ENCODE measurements at regions not wholly inside any gene's neighbourhood (a gene's known extent, or its start where the extent isn't known, plus 50 kb on each side); places are given as distances from the start of the nearest gene placed in this dataset.

DNA sequence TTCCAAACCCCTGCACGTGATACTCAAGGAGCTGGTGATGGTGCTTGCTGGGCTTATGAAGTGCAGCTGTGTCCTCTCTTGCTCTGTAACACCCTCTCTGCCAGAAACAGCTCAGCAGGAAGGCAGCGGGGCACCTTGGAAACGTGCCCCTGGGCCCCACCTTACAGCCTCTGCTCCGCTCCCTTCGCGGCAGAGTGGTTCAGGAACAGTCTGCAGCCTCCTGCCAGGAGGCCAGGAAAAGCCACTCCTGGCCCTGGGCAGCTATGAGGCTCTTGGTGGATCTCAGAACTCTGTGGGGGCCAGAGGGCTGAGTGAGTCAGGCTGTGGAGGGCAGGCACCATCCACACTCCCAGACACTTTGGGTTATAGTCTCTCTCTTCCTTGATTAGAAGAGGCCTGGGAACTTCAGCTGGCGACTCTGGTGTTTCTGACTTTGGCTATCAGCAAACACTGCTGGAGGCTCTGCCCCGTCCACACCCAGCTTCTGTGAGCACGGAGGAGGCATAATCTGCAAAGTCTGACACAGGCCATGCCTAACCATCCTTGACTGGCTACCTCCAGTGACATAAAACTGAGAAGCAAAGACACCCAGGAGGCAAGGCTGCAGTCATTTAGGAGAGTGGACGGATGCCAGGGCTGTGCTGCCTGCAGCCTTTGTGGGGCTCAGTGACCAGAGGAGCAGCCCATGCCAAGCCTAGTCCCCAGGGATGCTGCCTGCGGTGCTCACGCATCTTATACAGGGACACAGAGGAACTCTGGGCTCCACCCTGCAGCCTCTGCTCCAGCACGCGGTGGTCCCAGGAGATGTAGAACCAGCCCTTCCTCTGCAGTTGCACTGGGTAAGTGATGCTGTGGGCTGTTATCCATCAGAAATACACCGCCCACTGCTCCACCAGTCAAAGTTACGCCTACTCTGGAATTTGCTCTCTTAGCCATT, 65.3 kb downstream of the METRNL start:
- DNase-seq, result peak; percentile 67 to 77

DNA sequence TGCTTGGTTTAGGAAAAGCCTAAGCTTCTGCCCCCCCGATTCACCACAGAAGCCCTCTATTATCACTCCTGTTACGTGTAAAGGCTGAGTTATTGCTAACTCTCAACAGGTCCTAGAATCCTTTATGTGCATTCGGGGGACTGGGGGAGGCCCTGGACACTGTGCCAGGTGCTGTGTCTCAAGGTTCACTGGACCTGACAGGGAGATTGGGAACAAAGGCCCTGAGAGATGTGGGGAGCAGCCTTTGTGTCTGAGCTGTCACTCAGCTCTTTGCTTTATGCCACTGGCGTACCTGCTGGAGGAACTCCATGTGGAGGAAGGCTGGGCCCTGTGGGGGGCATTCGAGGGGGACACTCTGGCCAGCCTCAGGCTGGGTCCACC, 65.9 kb downstream of the METRNL start:
- intact Hi-C loops (cut with DNase I), result no loop called here
- no peaks in the 10 kb centered on the region for H3K9me3 ChIP-seq

More for the DNA sequence above, 65.3 kb downstream of the METRNL start:
- WGBS, 3 donors, result 33 to 43% (median 34%) methylated on average over 16 of the region's 16 CpGs
- Histone ChIP-seq H3K4me3 (no peak overlapping the region), H3K9me3 (no peaks in the 10 kb centered on the region), H3K27ac (no peak overlapping the region), H3K4me1 (no peaks in the 10 kb centered on the region), H3K36me3 (ENCODE audit: insufficient read depth in 1 of 2, low read depth in 1 of 2) (no peaks in the 10 kb centered on the region), H3K27me3 (ENCODE audit: insufficient read depth in 3 of 3, low read length in 2 of 3) (peaks cover 0 to 26% (median 4%) of the 10 kb centered on the region in 3 donors)
- TF ChIP-seq, protein P1, sequence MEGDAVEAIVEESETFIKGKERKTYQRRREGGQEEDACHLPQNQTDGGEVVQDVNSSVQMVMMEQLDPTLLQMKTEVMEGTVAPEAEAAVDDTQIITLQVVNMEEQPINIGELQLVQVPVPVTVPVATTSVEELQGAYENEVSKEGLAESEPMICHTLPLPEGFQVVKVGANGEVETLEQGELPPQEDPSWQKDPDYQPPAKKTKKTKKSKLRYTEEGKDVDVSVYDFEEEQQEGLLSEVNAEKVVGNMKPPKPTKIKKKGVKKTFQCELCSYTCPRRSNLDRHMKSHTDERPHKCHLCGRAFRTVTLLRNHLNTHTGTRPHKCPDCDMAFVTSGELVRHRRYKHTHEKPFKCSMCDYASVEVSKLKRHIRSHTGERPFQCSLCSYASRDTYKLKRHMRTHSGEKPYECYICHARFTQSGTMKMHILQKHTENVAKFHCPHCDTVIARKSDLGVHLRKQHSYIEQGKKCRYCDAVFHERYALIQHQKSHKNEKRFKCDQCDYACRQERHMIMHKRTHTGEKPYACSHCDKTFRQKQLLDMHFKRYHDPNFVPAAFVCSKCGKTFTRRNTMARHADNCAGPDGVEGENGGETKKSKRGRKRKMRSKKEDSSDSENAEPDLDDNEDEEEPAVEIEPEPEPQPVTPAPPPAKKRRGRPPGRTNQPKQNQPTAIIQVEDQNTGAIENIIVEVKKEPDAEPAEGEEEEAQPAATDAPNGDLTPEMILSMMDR (IDR thresholded peaks at IDR 0.05), result no peak
- intact Hi-C loops (cut with DNase I), result no loop called here
- peak in 3 of 4 donors; percentile 36 to 45 (median 37) for ATAC-seq

DNA sequence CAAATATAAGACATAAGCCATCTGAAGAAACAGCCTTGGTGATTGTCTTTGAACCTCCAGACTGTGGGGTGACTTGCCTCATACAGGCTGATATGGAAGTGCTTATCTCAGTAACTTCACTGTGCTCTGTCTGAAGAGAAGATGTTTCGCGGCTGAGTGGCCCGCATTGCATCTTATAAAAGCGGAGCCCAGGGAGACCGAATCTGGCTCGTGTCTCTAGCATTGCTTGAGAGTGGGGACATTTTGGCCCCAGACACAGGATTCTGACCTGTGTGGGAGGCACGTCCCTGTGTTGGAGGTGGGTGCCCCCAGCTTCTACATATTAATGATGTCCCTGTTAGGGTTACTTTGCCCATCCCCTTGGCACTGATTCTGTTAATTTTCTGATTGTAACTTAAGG, 66.4 kb downstream of the METRNL start:
- H3K4me1 ChIP-seq, result no peaks in the 10 kb centered on the region
- H3K9me3 ChIP-seq, result no peaks in the 10 kb centered on the region
- intact Hi-C loops (cut with DNase I), result no loop called here
- ATAC-seq, result no peak
- H3K27me3 ChIP-seq (ENCODE audit: insufficient read depth in 3 of 3, low read length in 2 of 3), result peaks cover 0 to 25% (median 4%) of the 10 kb centered on the region in 3 donors
- H3K4me3 ChIP-seq, result no peak overlapping the region
- 91 to 93% (median 91%) methylated on average over 7 of the region's 7 CpGs for WGBS, 3 donors
- TF ChIP-seq, protein P1 (IDR thresholded peaks at IDR 0.05), result no peak
- no peak overlapping the region for H3K27ac ChIP-seq
- no peaks in the 10 kb centered on the region for H3K36me3 ChIP-seq (ENCODE audit: insufficient read depth in 1 of 2, low read depth in 1 of 2)
- DNase-seq, result no peak

More for the DNA sequence above, 65.9 kb downstream of the METRNL start:
- Histone ChIP-seq H3K4me3 (no peak overlapping the region), H3K36me3 (ENCODE audit: insufficient read depth in 1 of 2, low read depth in 1 of 2) (no peaks in the 10 kb centered on the region), H3K27ac (no peak overlapping the region), H3K27me3 (ENCODE audit: insufficient read depth in 3 of 3, low read length in 2 of 3) (peaks cover 0 to 29% (median 4%) of the 10 kb centered on the region in 3 donors), H3K4me1 (no peaks in the 10 kb centered on the region)
- WGBS, 3 donors, result 54 to 62% (median 57%) methylated on average over 5 of the region's 5 CpGs
- DNase-seq (no peak), ATAC-seq (no peak)
- TF ChIP-seq, protein P1 (IDR thresholded peaks at IDR 0.05), result no peak

DNA sequence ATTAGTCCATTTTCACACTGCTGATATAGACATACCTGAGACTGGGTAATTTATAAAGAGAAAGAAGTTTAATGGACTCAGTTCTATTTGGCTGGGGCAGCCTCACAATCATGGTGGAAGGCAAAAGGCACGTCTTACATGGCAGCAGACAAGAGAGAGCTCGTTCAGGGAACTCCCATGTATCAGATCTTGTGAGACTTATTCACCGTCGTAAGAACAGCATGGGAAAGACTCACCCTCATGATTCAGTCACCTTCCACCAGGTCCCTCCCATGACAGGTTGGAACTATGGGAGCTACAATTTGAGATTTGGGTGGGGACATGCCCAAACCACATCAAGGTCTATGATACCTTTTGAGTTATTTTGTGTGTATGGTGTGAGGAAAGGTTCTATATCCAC, 66.9 kb downstream of the METRNL start:
- no peak overlapping the region for H3K27ac ChIP-seq
- H3K9me3 ChIP-seq, result no peaks in the 10 kb centered on the region
- H3K4me1 ChIP-seq, result no peaks in the 10 kb centered on the region
- peaks cover 0 to 22% (median 4%) of the 10 kb centered on the region in 3 donors for H3K27me3 ChIP-seq (ENCODE audit: insufficient read depth in 3 of 3, low read length in 2 of 3)
- DNase-seq (no peak), ATAC-seq (no peak)
- intact Hi-C loops (cut with DNase I), result no loop called here
- no peaks in the 10 kb centered on the region for H3K36me3 ChIP-seq (ENCODE audit: insufficient read depth in 1 of 2, low read depth in 1 of 2)
- no peak overlapping the region for H3K4me3 ChIP-seq
- 85 to 91% (median 88%) methylated on average over 4 of the region's 4 CpGs for WGBS, 3 donors
- TF ChIP-seq, protein P1 (IDR thresholded peaks at IDR 0.05), result no peak

Data from psoas muscle (tissue), 7 donors.